DMS 273 (cell line): ENCODE measurements at regions not wholly inside any gene's neighbourhood (a gene's known extent, or its start where the extent isn't known, plus 50 kb on each side); places are given as distances from the start of the nearest gene placed in this dataset.
"Not testable (repeated sequence)": the region's sequence is repeated elsewhere in the genome, so short reads cannot be mapped to it uniquely, and the experiment has no call there.

ENCODE experiments used
- DNase-seq: peaks from one replicate; lab custom pipeline; 2025; ENCODE audit not compliant: unreplicated experiment; lab: John Stamatoyannopoulos, UW

GRCh38 chr21:19034041-19034440, 630.5 kb upstream of the TMPRSS15 start:
- DNase-seq, result no peak

- DNase-seq, result no peak
These were observed 631.0 kb upstream of the TMPRSS15 start for GRCh38 chr21:19034560-19034959.

GRCh38 chr21:19045876-19046275, 642.3 kb upstream of the TMPRSS15 start:
- DNase-seq, result no peak

- DNase-seq, result no peak
These were observed 644.6 kb upstream of the TMPRSS15 start for GRCh38 chr21:19048098-19048672.

GRCh38 chr21:19049567-19049966, 646.0 kb upstream of the TMPRSS15 start:
- DNase-seq, result no peak

GRCh38 chr21:19065164-19065563, 661.6 kb upstream of the TMPRSS15 start:
- DNase-seq, result no peak

- no peak for DNase-seq
These were observed 672.4 kb upstream of the TMPRSS15 start for GRCh38 chr21:19076031-19076430.

- DNase-seq, result no peak
These were observed 706.1 kb upstream of the TMPRSS15 start for GRCh38 chr21:19109694-19110093.

- not testable (repeated sequence) for DNase-seq
These were observed 715.7 kb upstream of the TMPRSS15 start for GRCh38 chr21:19119259-19119658.

- no peak for DNase-seq
These were observed 717.0 kb upstream of the TMPRSS15 start for GRCh38 chr21:19120591-19120990.

- DNase-seq, result peak; percentile 85
These were observed 718.8 kb upstream of the TMPRSS15 start for GRCh38 chr21:19122356-19122755.

- DNase-seq, result peak; percentile 48
These were observed 719.5 kb upstream of the TMPRSS15 start for GRCh38 chr21:19123053-19123452.

- DNase-seq, result no peak
These were observed 719.9 kb upstream of the TMPRSS15 start for GRCh38 chr21:19123525-19123924.

GRCh38 chr21:19124691-19125090, 721.1 kb upstream of the TMPRSS15 start:
- DNase-seq, result no peak

GRCh38 chr21:19130379-19131028, 726.9 kb upstream of the TMPRSS15 start:
- no peak for DNase-seq

GRCh38 chr21:19141511-19141910, 737.9 kb upstream of the TMPRSS15 start:
- DNase-seq, result peak; percentile 5

- no peak for DNase-seq
These were observed 742.2 kb upstream of the TMPRSS15 start for GRCh38 chr21:19145682-19146293.

- DNase-seq, result no peak
These were observed 744.5 kb upstream of the TMPRSS15 start for GRCh38 chr21:19148056-19148455.

- no peak for DNase-seq
These were observed 768.0 kb upstream of the TMPRSS15 start for GRCh38 chr21:19171585-19171984.

- no peak for DNase-seq
These were observed 778.1 kb upstream of the TMPRSS15 start for GRCh38 chr21:19181604-19182140.

GRCh38 chr21:19197950-19198349, 794.4 kb upstream of the TMPRSS15 start:
- DNase-seq, result no peak

GRCh38 chr21:19198801-19199200, 795.2 kb upstream of the TMPRSS15 start:
- DNase-seq, result no peak
